NCI-H524 treated with DMSO at 0.1 percent for 48 hours (cell line): ENCODE measurements at regions not wholly inside any gene's neighbourhood (a gene's known extent, or its start where the extent isn't known, plus 50 kb on each side); places are given as distances from the start of the nearest gene placed in this dataset.
"Not testable (repeated sequence)": the region's sequence is repeated elsewhere in the genome, so short reads cannot be mapped to it uniquely, and the experiment has no call there.

ENCODE experiments used
- DNase-seq: peaks from one replicate; lab custom pipeline; 2025; lab: John Stamatoyannopoulos, UW

DNA sequence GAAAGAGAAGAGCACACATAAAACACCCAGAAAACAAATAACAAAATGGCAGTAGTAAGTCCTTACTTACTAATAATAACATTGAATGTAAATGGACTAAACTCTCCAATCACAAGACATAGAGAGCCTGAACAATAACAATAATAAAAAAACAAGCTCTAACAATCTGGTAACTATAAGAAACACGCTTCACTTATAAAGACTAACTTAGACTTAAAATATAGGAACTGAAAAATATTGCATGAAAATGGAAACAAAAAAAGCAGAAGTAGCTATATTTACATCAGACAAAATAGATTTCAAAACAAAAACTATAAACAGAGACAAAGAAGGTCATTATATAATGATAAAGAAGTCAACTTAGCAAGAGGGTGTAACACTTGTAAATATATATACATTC lies 83.1 kb upstream of the LYPLAL1 start:
- no peak for DNase-seq

DNA sequence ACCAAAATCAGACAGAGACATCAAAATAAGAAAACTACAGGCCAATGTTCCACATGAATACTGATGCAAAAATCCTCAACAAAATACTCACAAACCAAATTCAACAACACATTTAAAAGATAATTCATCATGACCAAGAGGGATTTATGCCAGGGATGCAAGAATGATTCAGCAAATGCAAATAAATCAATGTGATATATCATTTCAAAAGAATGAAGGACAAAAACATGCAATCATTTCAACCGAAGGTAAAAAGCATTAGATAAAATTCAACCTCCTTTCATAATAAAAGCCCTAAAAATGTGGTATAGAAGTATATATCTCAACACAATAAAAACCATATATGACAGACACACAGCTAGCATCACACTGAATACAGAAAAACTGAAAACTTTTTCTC lies 81.5 kb upstream of the LYPLAL1 start:
- DNase-seq, result no peak

DNA sequence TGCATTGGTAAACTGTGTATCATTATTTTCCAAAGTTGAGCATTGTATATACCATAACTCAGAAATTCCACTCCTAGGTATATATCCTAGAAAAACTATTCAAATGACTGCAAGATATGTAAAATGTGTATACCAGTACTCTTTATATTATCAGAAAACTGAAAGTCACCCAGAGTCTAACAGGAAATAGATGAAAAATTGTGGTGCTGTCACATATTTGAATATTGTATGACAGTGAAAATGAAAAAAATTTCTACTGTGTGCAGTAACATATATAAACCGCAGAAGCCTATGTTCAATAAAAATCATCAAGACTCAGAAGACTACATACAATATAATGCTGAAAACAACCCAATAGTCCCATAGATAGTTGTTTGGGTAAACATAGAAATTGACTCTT lies 74.4 kb upstream of the LYPLAL1 start:
- DNase-seq, result no peak

DNA sequence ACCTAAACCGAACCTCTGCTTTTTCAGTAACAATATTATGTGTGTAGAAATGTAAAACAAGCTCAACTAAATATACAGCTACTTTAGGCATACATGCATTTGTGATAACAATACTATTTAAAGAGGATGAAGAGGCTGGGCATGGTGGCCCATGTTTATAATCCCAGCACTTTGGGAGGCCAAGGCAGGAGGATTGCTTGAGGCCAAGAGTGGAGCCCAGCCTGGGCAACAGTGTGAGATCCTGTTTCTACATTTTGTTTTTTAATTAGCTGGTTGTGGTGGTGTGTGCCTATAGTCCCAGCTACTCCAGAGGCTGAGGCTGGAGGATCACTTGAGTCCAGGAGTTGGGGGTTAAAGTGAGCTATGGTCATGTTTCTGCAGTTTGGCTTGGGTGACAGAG lies 73.6 kb upstream of the LYPLAL1 start:
- DNase-seq, result no peak

DNA sequence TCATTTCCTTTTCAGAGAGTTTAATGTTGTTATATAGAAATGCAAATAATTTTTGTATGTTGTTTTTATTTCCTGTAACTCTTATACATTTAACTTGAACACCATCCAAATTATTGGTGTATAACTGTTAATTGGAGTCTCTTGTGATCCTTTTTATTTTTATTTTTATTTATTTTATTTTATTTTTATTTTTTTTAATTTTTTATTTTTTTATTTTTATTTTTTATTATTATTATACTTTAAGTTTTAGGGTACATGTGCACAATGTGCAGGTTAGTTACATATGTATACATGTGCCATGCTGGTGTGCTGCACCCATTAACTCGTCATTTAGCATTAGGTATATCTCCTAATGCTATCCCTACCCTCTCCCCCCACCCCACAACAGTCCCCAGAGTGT lies 71.2 kb upstream of the LYPLAL1 start:
- DNase-seq, result not testable (repeated sequence)

DNA sequence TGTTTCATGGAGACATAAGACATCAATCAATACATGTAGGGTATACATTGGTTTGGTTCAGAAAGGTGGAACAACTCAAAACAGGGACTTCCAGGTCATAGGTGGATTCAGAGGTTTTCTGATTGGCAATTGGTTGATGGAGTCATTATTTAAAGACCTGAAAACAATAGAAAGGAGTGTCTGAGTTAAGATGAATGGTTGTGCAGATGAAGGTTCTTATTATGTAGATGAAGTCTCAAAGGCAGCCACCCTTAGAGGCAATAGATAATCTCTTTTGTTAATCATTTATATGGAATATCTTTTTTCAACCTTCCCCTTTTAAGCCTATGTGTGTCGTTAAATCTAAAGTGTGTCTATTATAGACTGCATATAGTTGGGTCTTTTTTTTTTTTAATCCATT lies 67.8 kb upstream of the LYPLAL1 start:
- DNase-seq, result no peak

DNA sequence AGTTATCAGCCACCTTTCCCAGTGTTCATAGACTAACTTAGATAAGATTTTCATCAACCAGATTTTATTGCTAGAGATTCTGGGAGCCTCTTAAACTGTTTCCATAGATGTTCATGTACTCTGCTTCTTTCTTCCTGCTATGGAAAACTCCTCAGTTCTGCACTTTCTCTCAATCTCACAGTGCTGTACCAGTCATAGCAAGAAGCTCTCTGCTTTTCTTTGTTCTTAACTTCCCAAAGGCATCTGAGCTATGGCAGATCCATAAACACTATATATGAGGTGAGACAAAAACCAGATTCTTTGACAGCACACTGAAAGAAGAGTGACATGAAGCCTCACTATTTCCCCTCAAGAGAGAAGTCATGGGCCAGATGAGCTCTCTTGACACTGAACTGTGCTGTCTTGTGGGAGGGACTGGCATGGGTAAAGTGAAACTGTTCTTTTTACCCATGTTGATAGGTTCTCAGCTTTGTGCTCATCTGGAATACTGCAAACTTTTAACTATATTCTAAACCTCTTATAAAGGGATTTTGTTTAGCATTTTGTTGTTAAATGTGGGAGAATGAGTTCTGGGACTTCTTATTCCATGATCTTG lies 64.2 kb upstream of the LYPLAL1 start:
- no peak for DNase-seq

DNA sequence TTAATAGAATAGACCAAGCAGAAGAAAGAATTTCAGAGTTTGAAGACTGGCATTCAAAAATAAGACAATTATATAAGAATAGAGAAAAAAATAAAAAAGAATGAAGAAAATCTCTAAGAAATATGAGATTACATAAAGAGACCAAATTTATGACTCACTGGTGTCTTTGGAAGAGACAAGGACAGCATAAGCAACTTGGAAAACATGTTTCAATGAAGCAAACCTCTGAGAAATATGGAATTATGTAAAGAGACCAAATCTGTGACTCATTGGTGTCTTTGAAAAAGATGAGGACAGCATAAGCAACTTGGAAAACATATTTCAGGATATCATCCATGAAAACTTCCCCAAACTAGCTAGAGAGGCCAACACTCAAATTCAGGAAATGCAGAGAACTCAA lies 60.4 kb upstream of the LYPLAL1 start:
- no peak for DNase-seq

DNA sequence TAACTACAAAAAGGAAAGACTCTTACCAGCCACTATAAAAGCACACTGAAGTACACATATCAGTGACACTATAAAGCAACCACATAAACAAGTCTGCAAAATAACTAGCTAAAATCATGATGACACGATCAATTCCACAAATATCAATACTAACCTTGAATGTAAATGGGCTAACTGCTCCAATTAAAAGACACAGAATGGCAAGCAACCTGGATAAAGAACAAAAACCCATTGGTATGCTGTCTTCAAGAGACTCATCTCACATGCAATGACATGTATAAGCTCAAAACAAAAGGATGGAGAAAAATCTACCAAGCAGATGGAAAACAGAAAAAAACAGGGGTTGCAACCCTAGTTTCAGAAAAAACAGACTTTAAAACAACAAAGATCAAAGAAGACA lies 59.7 kb upstream of the LYPLAL1 start:
- no peak for DNase-seq

DNA sequence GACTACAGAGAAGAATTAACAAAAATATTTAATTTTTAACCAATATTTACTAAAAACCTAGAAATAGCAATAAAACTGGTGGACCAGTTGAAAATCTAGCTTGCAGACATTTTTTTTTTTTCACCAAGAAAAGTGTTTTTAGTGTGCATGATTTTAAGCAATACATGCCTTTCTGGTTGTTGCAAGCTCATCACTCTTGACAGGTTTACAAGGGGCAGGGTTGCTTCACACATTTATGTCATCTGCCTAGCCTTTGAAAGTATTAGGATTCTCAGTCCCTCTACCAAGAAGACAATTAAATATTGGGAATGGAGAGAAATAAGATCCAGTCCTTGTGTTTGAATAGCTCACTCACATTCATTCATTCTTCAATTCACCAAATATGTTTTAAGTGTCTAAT lies 53.8 kb upstream of the LYPLAL1 start:
- no peak for DNase-seq

DNA sequence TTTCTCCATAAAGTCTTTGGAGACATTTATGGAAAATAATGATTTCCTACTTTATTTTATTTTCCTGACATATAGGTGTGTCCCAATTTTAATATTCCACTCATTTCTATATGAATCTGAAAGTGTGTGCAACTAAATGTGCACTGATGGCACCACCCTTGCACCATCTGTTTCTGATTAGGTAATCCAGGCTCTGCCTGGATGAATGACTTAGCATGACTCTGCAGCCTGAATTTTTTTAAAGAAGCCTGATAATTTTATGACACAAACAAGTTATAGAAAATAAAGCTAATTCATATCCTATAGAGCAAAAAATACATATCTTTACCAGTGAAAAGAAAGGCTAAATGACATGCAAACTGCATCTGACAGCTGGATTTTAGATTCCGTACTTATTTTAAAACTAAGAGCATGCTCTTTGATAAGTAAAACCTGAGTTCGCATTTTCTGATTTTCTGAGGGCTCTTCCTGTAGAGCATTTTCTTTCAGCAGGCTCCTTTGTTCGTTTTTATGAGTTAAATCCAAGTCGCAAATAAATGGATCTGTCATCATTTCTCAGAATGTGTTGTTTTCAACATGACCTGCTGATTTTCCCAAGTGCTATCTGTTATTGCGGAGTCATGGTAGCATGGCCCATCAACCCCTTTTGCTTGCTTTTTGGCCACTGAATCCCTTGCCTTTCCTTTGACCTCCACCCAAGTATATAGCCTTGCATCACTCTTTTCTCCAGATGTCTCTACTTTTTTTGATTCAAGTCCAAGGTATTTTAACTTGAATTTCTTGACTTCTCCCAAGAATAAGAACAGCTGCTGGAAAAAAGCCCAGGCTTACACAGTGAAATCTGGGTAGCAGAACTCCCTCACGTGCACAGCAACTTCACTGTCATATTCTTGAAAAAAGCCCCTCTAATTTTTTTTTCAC lies 52.8 kb upstream of the LYPLAL1 start:
- no peak for DNase-seq

DNA sequence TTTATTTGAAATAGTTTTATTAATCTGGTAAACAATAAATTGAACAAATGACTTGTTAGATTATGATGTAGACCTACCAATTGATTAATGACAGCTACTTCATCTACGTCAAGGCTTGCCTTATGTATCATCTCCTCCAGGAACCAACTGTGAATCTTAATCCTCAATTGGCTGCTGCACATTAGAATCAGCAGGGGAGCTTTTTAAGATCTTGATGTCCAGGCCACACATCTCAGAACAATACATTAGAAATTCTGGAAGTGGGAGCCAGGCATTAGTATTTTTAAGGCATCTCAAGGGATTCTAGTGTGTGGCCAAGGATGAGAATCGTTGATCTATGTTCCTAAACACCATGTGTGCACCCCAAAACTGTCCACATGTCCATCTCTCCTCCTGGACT lies 52.0 kb upstream of the LYPLAL1 start:
- DNase-seq, result no peak

DNA sequence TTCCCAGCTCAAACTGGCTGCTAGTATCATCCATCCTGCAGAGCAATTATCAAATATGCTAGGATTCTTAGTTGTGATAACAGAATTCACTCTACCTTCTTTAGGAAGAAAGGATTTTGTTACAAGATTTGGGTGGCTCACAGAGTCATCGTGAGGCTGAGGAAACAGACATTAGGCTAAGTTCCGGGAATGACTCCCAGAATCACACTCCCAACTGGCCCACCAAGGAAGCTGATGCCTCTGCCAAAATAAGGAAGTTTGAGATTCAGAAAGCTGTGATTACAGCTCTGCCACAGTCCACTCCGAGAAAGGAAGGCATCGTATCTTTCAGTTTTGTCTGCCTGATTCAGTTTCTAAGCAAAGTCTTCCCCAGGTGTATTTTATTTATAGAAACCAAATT lies 50.6 kb upstream of the LYPLAL1 start:
- no peak for DNase-seq
